MM.1S (cell line): ENCODE measurements at regions not wholly inside any gene's neighbourhood (a gene's known extent, or its start where the extent isn't known, plus 50 kb on each side); places are given as distances from the start of the nearest gene placed in this dataset.

Source experiments
- EZH2 ChIP-seq: fragments of 300-600 bp; sonication (generic); optimal IDR thresholded peaks from 2 replicates; pipeline ENCODE3; 2017; ENCODE audit warnings: low read depth, mild to moderate bottlenecking, antibody characterized with exemption, low read length, mixed read lengths
- EZH2phosphoT487 ChIP-seq: fragments of 300-600 bp; sonication (generic); IDR thresholded peaks from 2 replicates; pipeline ENCODE4 v1.6.1; 2018; ENCODE audit warnings: antibody characterized with exemption, low read length
- TF ChIP-seq, protein P1 (sequence below): fragments of 300-600 bp; sonication (generic); IDR thresholded peaks from 2 replicates; pipeline ENCODE4 v1.5.1; 2016; ENCODE audit warnings: antibody characterized with exemption, low read length, mixed read lengths

DNA sequence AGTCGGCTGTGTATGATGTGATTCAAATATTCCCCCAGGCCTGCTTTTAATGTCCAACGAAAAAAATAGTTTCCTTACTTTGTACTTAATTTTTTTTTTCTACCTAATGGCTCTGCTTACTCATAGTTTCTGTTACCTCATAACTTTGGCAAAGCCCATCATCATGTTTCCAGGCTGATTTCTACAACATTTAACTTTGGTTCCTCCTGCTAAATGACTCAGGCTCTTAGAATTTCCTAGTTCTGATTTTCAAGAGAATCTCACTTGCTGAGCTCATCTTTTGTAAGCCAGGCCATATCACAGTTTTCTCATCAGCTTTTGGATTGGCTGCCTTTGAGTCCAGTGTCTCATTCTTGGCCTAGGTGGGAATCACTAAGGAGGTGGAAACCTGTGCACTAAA lies 323.1 kb downstream of the HDGFL1 start:
- TF ChIP-seq, protein P1, sequence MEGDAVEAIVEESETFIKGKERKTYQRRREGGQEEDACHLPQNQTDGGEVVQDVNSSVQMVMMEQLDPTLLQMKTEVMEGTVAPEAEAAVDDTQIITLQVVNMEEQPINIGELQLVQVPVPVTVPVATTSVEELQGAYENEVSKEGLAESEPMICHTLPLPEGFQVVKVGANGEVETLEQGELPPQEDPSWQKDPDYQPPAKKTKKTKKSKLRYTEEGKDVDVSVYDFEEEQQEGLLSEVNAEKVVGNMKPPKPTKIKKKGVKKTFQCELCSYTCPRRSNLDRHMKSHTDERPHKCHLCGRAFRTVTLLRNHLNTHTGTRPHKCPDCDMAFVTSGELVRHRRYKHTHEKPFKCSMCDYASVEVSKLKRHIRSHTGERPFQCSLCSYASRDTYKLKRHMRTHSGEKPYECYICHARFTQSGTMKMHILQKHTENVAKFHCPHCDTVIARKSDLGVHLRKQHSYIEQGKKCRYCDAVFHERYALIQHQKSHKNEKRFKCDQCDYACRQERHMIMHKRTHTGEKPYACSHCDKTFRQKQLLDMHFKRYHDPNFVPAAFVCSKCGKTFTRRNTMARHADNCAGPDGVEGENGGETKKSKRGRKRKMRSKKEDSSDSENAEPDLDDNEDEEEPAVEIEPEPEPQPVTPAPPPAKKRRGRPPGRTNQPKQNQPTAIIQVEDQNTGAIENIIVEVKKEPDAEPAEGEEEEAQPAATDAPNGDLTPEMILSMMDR, result no peak
- TF ChIP-seq EZH2 (no peak), EZH2phosphoT487 (no peak)
